Endodermal cell (in vitro differentiated cells): ENCODE measurements at regions not wholly inside any gene's neighbourhood (a gene's known extent, or its start where the extent isn't known, plus 50 kb on each side); places are given as distances from the start of the nearest gene placed in this dataset.

ENCODE experiments used
- DNase-seq: peaks from one replicate; pipeline ENCODE4 v3.0.0-alpha.2; 2017
- H3K27ac ChIP-seq: 2 replicates; pipeline ENCODE4 v1.5.1; 2013; ENCODE audit warnings: mild to moderate bottlenecking, low read depth, low read length, moderate library complexity
- H3K27me3 ChIP-seq: 2 replicates; pipeline ENCODE4 v1.6.1; 2013; ENCODE audit warnings: mild to moderate bottlenecking, low read length, moderate library complexity; ENCODE audit not compliant: insufficient read depth, control insufficient read depth, poor library complexity, severe bottlenecking
- H3K36me3 ChIP-seq: 2 replicates; pipeline ENCODE4 v1.7.0; 2013; ENCODE audit warnings: mild to moderate bottlenecking, low read length, moderate library complexity; ENCODE audit not compliant: control insufficient read depth, insufficient read depth
- H3K4me1 ChIP-seq: one replicate; pipeline ENCODE4 v1.7.0; 2013; ENCODE audit warnings: low read length; ENCODE audit not compliant: control insufficient read depth, insufficient read depth
- H3K4me3 ChIP-seq: 2 replicates; pipeline ENCODE4 v1.5.1; 2013; ENCODE audit warnings: mild to moderate bottlenecking, low read length, moderate library complexity
- H3K9ac ChIP-seq: 2 replicates; pipeline ENCODE4 v1.6.1; 2013; ENCODE audit warnings: mild to moderate bottlenecking, low read length, moderate library complexity; ENCODE audit not compliant: poor library complexity, severe bottlenecking; ENCODE audit errors: extremely low read depth
- H3K9me3 ChIP-seq: 2 replicates; pipeline ENCODE4 v1.6.1; 2013; ENCODE audit warnings: mild to moderate bottlenecking, low read length, moderate library complexity; ENCODE audit not compliant: control insufficient read depth
- H3K27ac Mint-ChIP-seq: 2 replicates; pipeline ENCODE4 v1.8.0; 2020; ENCODE audit warnings: mixed read lengths
- H3K27me3 Mint-ChIP-seq: 2 replicates; pipeline ENCODE4 v1.8.0; 2021; ENCODE audit warnings: mild to moderate bottlenecking, mixed read lengths; ENCODE audit not compliant: insufficient read depth
- H3K36me3 Mint-ChIP-seq: 2 replicates; pipeline ENCODE4 v1.8.0; 2020; ENCODE audit warnings: low read depth, mixed read lengths
- H3K4me1 Mint-ChIP-seq: 2 replicates; pipeline ENCODE4 v1.8.0; 2020; ENCODE audit warnings: mixed read lengths
- H3K4me3 Mint-ChIP-seq: 2 replicates; pipeline ENCODE4 v1.8.0; 2020; ENCODE audit warnings: mild to moderate bottlenecking, moderate library complexity, mixed read lengths
- H3K9me3 Mint-ChIP-seq: 2 replicates; pipeline ENCODE4 v1.8.0; 2020; ENCODE audit warnings: mild to moderate bottlenecking, mixed read lengths
- WGBS, 2 experiments: methylation state at CpG; one replicate each; pipeline versions ENCODE4 v1.1.5 to v1.1.7; 2013; ENCODE audit warnings: missing lambda C conversion rate in 2 of 2, mixed read lengths in 1 of 2; ENCODE audit not compliant: insufficient coverage in 1 of 2, insufficient read length in 1 of 2; 5-methylcytosine and 5-hydroxymethylcytosine counted together
- TF ChIP-seq, protein P1 (sequence below): fragments of 200-600 bp; sonication (generic); conservative IDR thresholded peaks from 2 replicates; pipeline ENCODE4 v1.5.0; 2021; ENCODE audit warnings: antibody characterized with exemption, mild to moderate bottlenecking

- no peaks in the 10 kb centered on the region for H3K9me3 ChIP-seq
- H3K4me1 ChIP-seq, result no peaks in the 10 kb centered on the region
- peaks cover 2% of the 10 kb centered on the region for H3K9me3 Mint-ChIP-seq
- no peak overlapping the region for H3K27ac Mint-ChIP-seq
- H3K9ac ChIP-seq, result no peak overlapping the region
- no peak overlapping the region for H3K27ac ChIP-seq
- H3K36me3 Mint-ChIP-seq, result no peaks in the 10 kb centered on the region
- WGBS, 2 experiments, result 86 to 100% methylated on average over 1 to 3 of the region's 3 CpGs
- H3K4me1 Mint-ChIP-seq, result peaks cover 4% of the 10 kb centered on the region
- no peak overlapping the region for H3K4me3 Mint-ChIP-seq
- TF ChIP-seq, protein P1, sequence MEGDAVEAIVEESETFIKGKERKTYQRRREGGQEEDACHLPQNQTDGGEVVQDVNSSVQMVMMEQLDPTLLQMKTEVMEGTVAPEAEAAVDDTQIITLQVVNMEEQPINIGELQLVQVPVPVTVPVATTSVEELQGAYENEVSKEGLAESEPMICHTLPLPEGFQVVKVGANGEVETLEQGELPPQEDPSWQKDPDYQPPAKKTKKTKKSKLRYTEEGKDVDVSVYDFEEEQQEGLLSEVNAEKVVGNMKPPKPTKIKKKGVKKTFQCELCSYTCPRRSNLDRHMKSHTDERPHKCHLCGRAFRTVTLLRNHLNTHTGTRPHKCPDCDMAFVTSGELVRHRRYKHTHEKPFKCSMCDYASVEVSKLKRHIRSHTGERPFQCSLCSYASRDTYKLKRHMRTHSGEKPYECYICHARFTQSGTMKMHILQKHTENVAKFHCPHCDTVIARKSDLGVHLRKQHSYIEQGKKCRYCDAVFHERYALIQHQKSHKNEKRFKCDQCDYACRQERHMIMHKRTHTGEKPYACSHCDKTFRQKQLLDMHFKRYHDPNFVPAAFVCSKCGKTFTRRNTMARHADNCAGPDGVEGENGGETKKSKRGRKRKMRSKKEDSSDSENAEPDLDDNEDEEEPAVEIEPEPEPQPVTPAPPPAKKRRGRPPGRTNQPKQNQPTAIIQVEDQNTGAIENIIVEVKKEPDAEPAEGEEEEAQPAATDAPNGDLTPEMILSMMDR, result no peak
- no peaks in the 10 kb centered on the region for H3K27me3 Mint-ChIP-seq
- no peak for DNase-seq
- H3K36me3 ChIP-seq, result no peaks in the 10 kb centered on the region
- H3K27me3 ChIP-seq, result no peaks in the 10 kb centered on the region
- no peak overlapping the region for H3K4me3 ChIP-seq
Observed at GRCh38 chr6:105802703-105803102, 283.4 kb upstream of the PRDM1 start.

DNA sequence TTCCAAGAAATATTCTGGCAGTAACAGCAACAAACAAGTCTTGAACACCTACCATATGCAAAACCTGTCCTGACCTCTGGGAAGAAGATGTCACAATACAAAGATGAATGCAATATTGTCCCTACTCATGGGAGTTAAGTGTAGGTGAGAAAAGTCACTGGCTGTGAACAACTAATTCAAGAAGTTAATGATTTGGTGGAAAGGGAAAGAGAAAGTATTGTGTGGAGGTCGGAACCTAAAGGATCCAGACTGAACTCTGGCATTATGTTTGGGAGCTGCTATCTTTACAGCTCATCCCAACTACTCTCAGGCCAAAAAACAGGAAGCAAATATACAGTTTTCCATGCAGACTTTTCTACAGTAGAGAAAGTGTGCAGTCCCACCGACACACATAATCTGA, 285.3 kb upstream of the PRDM1 start:
- H3K9me3 ChIP-seq, result no peaks in the 10 kb centered on the region
- no peak overlapping the region for H3K27ac ChIP-seq
- H3K27me3 Mint-ChIP-seq, result no peaks in the 10 kb centered on the region
- peaks cover 17% of the 10 kb centered on the region for H3K4me1 Mint-ChIP-seq
- 83 to 100% methylated on average over 1 to 2 of the region's 2 CpGs for WGBS, 2 experiments
- peaks cover 8% of the 10 kb centered on the region for H3K4me1 ChIP-seq
- DNase-seq, result no peak
- H3K36me3 Mint-ChIP-seq, result no peaks in the 10 kb centered on the region
- no peak overlapping the region for H3K4me3 Mint-ChIP-seq
- H3K9ac ChIP-seq, result no peak overlapping the region
- no peaks in the 10 kb centered on the region for H3K36me3 ChIP-seq
- H3K27ac Mint-ChIP-seq, result no peak overlapping the region
- TF ChIP-seq, protein P1, result no peak
- H3K27me3 ChIP-seq, result no peaks in the 10 kb centered on the region
- no peak overlapping the region for H3K4me3 ChIP-seq
- peaks cover 2% of the 10 kb centered on the region for H3K9me3 Mint-ChIP-seq

DNA sequence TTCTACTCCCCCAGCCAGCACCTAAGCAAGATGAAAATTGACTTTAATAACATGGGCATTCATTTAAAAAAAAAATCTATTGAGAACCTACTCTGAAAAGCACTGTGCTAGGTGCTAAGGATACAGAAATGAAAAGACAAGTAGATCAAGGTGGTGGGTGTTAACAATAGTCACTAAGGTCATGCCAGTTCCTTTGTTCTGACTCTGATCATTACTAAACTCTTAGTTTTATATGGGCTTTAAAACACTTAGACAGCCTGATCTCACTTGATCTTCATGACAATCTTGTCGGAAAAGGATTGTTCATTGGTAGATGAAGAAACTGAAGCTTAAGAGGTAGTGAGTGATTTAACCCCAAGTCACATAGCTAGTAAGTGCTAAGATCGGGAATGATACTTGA, 285.7 kb upstream of the PRDM1 start:
- Histone ChIP-seq H3K4me3 (no peak overlapping the region), H3K9ac (no peak overlapping the region), H3K9me3 (no peaks in the 10 kb centered on the region), H3K27me3 (no peaks in the 10 kb centered on the region), H3K36me3 (no peaks in the 10 kb centered on the region), H3K4me1 (peaks cover 8% of the 10 kb centered on the region), H3K27ac (no peak overlapping the region)
- H3K27me3 Mint-ChIP-seq, result no peaks in the 10 kb centered on the region
- peaks cover 2% of the 10 kb centered on the region for H3K9me3 Mint-ChIP-seq
- no peak for DNase-seq
- TF ChIP-seq, protein P1, result no peak
- no peaks in the 10 kb centered on the region for H3K36me3 Mint-ChIP-seq
- no peak overlapping the region for H3K4me3 Mint-ChIP-seq
- peaks cover 21% of the 10 kb centered on the region for H3K4me1 Mint-ChIP-seq
- no peak overlapping the region for H3K27ac Mint-ChIP-seq
- 96 to 100% methylated on average over 2 of the region's 2 CpGs for WGBS, 2 experiments
